CD14-positive monocyte (primary cell): ENCODE measurements at regions not wholly inside any gene's neighbourhood (a gene's known extent, or its start where the extent isn't known, plus 50 kb on each side); places are given as distances from the start of the nearest gene placed in this dataset.

Experiments
- DNase-seq, 3 donors: peaks; one replicate each; pipeline ENCODE4 v3.0.0-alpha.2; 2011 to 2022
- H2AFZ ChIP-seq: 2 replicates; pipeline ENCODE4 v1.6.0; 2012; ENCODE audit warnings: mild to moderate bottlenecking, low read depth, low read length, inconsistent platforms; ENCODE audit not compliant: insufficient read depth, poor library complexity, severe bottlenecking
- H3K27ac ChIP-seq, 2 donors: 1 replicate in 1 of 2; 2 replicates in 1 of 2; pipeline ENCODE4 v1.5.1; 2012 to 2013; ENCODE audit warnings: low read length in 2 of 2, control low read depth in 1 of 2, inconsistent platforms in 1 of 2, low read depth in 1 of 2, mild to moderate bottlenecking in 1 of 2
- H3K27me3 ChIP-seq, 2 donors: one replicate each; pipeline versions ENCODE4 v1.6.0 to v1.6.1; 2011 to 2013; ENCODE audit warnings: low read length in 2 of 2; ENCODE audit not compliant: control insufficient read depth in 2 of 2, insufficient read depth in 2 of 2
- H3K36me3 ChIP-seq, 2 donors: replicated peaks in 1 of 2; 1 replicate in 1 of 2; 2 replicates in 1 of 2; pipeline versions ENCODE4 v1.5.1 to v1.6.1; 2012 to 2013; ENCODE audit warnings: low read length in 2 of 2, control low read depth in 1 of 2, inconsistent platforms in 1 of 2, mild to moderate bottlenecking in 1 of 2; ENCODE audit not compliant: insufficient read depth in 2 of 2, control insufficient read depth in 1 of 2
- H3K4me1 ChIP-seq, 2 donors: 1 replicate in 1 of 2; 2 replicates in 1 of 2; pipeline versions ENCODE4 v1.5.1 to v1.6.1; 2012 to 2013; ENCODE audit warnings: low read length in 2 of 2, control low read depth in 1 of 2, inconsistent platforms in 1 of 2, mild to moderate bottlenecking in 1 of 2, moderate library complexity in 1 of 2; ENCODE audit not compliant: insufficient read depth in 2 of 2, control insufficient read depth in 1 of 2
- H3K4me2 ChIP-seq: replicated peaks from 2 replicates; pipeline ENCODE3; 2012; ENCODE audit warnings: low read length, moderate library complexity, mild to moderate bottlenecking; ENCODE audit not compliant: poor library complexity, severe bottlenecking; ENCODE audit errors: extremely low read depth
- H3K4me3 ChIP-seq, 3 experiments: fragments of 200-600 bp in 1 of 3; sonication (generic) in 1 of 3; replicated peaks in 1 of 3; 1 replicate in 2 of 3; 2 replicates in 1 of 3; pipeline ENCODE4 v1.5.1; 2011 to 2013; ENCODE audit warnings: low read length in 3 of 3, mild to moderate bottlenecking in 3 of 3, control low read depth in 2 of 3, low read depth in 2 of 3, inconsistent platforms in 1 of 3, moderate library complexity in 1 of 3
- H3K79me2 ChIP-seq: 2 replicates; pipeline ENCODE4 v1.6.0; 2012; ENCODE audit warnings: mild to moderate bottlenecking, control low read depth, inconsistent platforms, low read length, moderate library complexity; ENCODE audit not compliant: insufficient read depth
- H3K9ac ChIP-seq: 2 replicates; pipeline ENCODE4 v1.6.0; 2017; ENCODE audit warnings: low read length, mild to moderate bottlenecking; ENCODE audit not compliant: insufficient read depth, poor library complexity, severe bottlenecking
- H3K9me3 ChIP-seq, 2 donors: replicated peaks in 1 of 2; 1 replicate in 1 of 2; 2 replicates in 1 of 2; pipeline versions ENCODE4 v1.5.1 to v1.6.1; 2012 to 2013; ENCODE audit warnings: low read length in 2 of 2, control low read depth in 1 of 2; ENCODE audit not compliant: control insufficient read depth in 1 of 2, insufficient read depth in 1 of 2
- H4K20me1 ChIP-seq: 2 replicates; pipeline ENCODE4 v1.6.0; 2012; ENCODE audit warnings: mild to moderate bottlenecking, low read length, control low read depth, moderate library complexity; ENCODE audit not compliant: insufficient read depth
- H3K27ac Mint-ChIP-seq, 7 donors: one replicate each; pipeline ENCODE4 v1.8.0; 2020; ENCODE audit warnings: mild to moderate bottlenecking in 7 of 7, mixed read lengths in 7 of 7, moderate library complexity in 6 of 7, inconsistent platforms in 2 of 7
- H3K27me3 Mint-ChIP-seq, 3 donors: one replicate each; pipeline ENCODE4 v1.8.0; 2021 to 2022; ENCODE audit warnings: low read depth in 3 of 3, mild to moderate bottlenecking in 3 of 3, mixed read lengths in 3 of 3, moderate library complexity in 3 of 3, inconsistent platforms in 1 of 3
- H3K36me3 Mint-ChIP-seq, 2 donors: one replicate each; pipeline ENCODE4 v1.8.0; 2020; ENCODE audit warnings: mixed read lengths in 2 of 2, inconsistent platforms in 1 of 2, mild to moderate bottlenecking in 1 of 2
- H3K4me1 Mint-ChIP-seq: one replicate; pipeline ENCODE4 v1.8.0; 2020; ENCODE audit warnings: mild to moderate bottlenecking, mixed read lengths
- H3K4me3 Mint-ChIP-seq, 2 donors: one replicate each; pipeline ENCODE4 v1.8.0; 2020; ENCODE audit warnings: mild to moderate bottlenecking in 2 of 2, mixed read lengths in 2 of 2, moderate library complexity in 1 of 2
- H3K9me3 Mint-ChIP-seq, 7 donors: one replicate each; pipeline ENCODE4 v1.8.0; 2020 to 2022; ENCODE audit warnings: mixed read lengths in 7 of 7, mild to moderate bottlenecking in 6 of 7, moderate library complexity in 6 of 7, inconsistent platforms in 2 of 7
- WGBS: methylation state at CpG from one replicate; pipeline ENCODE4 v1.1.5; 2013; ENCODE audit warnings: missing lambda C conversion rate; ENCODE audit not compliant: insufficient coverage; 5-methylcytosine and 5-hydroxymethylcytosine counted together
- intact Hi-C, 2 donors: fragments of 100-400 bp; cut with micrococcal nuclease; formaldehyde crosslinking; loops; one replicate each; pipeline versions ENCODE4 v1.15.0 to v1.15.1; 2023
- TF ChIP-seq, protein P1 (sequence below): fragments of 200-600 bp; IDR thresholded peaks from one replicate; pipeline ENCODE4 v1.8.0; 2022; ENCODE audit warnings: antibody characterized with exemption, mild to moderate bottlenecking

GRCh38 chr12:92340441-92341064, 194.9 kb upstream of the BTG1 start:
- peaks cover 0 to 5% of the 10 kb centered on the region in 2 donors for H3K9me3 ChIP-seq
- peak overlapping the region; percentile 68 for H3K4me2 ChIP-seq
- H3K4me3 ChIP-seq = no peak overlapping the region
- no peak overlapping the region for H3K27ac Mint-ChIP-seq
- no peaks in the 10 kb centered on the region for H3K79me2 ChIP-seq
- H3K4me1 ChIP-seq = peaks cover 5 to 24% of the 10 kb centered on the region in 2 donors
- H3K27me3 ChIP-seq = no peaks in the 10 kb centered on the region
- H3K9me3 Mint-ChIP-seq = peaks cover 2 to 7% (median 5%) of the 10 kb centered on the region in 7 donors
- H3K4me3 Mint-ChIP-seq = no peak overlapping the region
- peaks cover 26% of the 10 kb centered on the region for H3K4me1 Mint-ChIP-seq
- H3K36me3 ChIP-seq = no peaks in the 10 kb centered on the region
- H3K27ac ChIP-seq = peak overlapping the region in 1 of 2 donors; percentile 13
- DNase-seq = no peak
- H2AFZ ChIP-seq = peak overlapping the region; percentile 72
- TF ChIP-seq, protein P1, sequence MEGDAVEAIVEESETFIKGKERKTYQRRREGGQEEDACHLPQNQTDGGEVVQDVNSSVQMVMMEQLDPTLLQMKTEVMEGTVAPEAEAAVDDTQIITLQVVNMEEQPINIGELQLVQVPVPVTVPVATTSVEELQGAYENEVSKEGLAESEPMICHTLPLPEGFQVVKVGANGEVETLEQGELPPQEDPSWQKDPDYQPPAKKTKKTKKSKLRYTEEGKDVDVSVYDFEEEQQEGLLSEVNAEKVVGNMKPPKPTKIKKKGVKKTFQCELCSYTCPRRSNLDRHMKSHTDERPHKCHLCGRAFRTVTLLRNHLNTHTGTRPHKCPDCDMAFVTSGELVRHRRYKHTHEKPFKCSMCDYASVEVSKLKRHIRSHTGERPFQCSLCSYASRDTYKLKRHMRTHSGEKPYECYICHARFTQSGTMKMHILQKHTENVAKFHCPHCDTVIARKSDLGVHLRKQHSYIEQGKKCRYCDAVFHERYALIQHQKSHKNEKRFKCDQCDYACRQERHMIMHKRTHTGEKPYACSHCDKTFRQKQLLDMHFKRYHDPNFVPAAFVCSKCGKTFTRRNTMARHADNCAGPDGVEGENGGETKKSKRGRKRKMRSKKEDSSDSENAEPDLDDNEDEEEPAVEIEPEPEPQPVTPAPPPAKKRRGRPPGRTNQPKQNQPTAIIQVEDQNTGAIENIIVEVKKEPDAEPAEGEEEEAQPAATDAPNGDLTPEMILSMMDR = no peak
- H3K9ac ChIP-seq = no peak overlapping the region
- H3K27me3 Mint-ChIP-seq = no peaks in the 10 kb centered on the region
- peaks cover 2% of the 10 kb centered on the region in 2 donors for H3K36me3 Mint-ChIP-seq
- intact Hi-C loops = loop anchor here in 1 of 2 donors (10.0 kb wide), 1 partner anchor 214 kb away; no protein-coding TSS in a partner anchor
- 100% methylated on average over 1 of the region's 6 CpGs for WGBS
- H4K20me1 ChIP-seq = no peaks in the 10 kb centered on the region

GRCh38 chr12:92340003-92340402, 194.4 kb upstream of the BTG1 start:
- Mint-ChIP-seq H3K36me3 (peaks cover 0 to 2% of the 10 kb centered on the region in 2 donors), H3K4me1 (peaks cover 26% of the 10 kb centered on the region), H3K27ac (no peak overlapping the region), H3K9me3 (peaks cover 0 to 4% (median 0%) of the 10 kb centered on the region in 7 donors), H3K27me3 (no peaks in the 10 kb centered on the region), H3K4me3 (no peak overlapping the region)
- Histone ChIP-seq H3K9me3 (peaks cover 0 to 5% of the 10 kb centered on the region in 2 donors), H4K20me1 (no peaks in the 10 kb centered on the region), H3K36me3 (no peaks in the 10 kb centered on the region), H2AFZ (no peak overlapping the region), H3K9ac (no peak overlapping the region), H3K4me3 (no peak overlapping the region), H3K4me2 (no peak overlapping the region), H3K27me3 (no peaks in the 10 kb centered on the region), H3K4me1 (peaks cover 5 to 24% of the 10 kb centered on the region in 2 donors), H3K27ac (no peak overlapping the region), H3K79me2 (no peaks in the 10 kb centered on the region)
- TF ChIP-seq, protein P1 = no peak
- intact Hi-C loops = loop anchor here in 1 of 2 donors (10.0 kb wide), 1 partner anchor 215 kb away; no protein-coding TSS in a partner anchor
- WGBS = no CpG with 5 or more reads among the region's 1 CpG
- no peak for DNase-seq
